Ishikawa (cell line): ENCODE measurements at regions not wholly inside any gene's neighbourhood (a gene's known extent, or its start where the extent isn't known, plus 50 kb on each side); places are given as distances from the start of the nearest gene placed in this dataset.

ENCODE experiments used
- CREB1 ChIP-seq: IDR thresholded peaks from 2 replicates; pipeline ENCODE4 v1.6.1; 2012; ENCODE audit warnings: low read depth
- EP300 ChIP-seq: IDR thresholded peaks from 2 replicates; pipeline ENCODE4 v1.6.1; 2012; ENCODE audit warnings: borderline replicate concordance
- FOXM1 ChIP-seq: IDR thresholded peaks from 2 replicates; pipeline ENCODE4 v1.6.1; 2012; ENCODE audit warnings: low read depth, borderline replicate concordance
- RAD21 ChIP-seq: IDR thresholded peaks from 2 replicates; pipeline ENCODE4 v1.6.1; 2012; ENCODE audit warnings: low read depth
- TCF12 ChIP-seq: IDR thresholded peaks from 2 replicates; pipeline ENCODE4 v1.6.1; 2012; ENCODE audit warnings: low read depth
- YY1 ChIP-seq: IDR thresholded peaks from 2 replicates; pipeline ENCODE4 v1.6.1; 2012; ENCODE audit warnings: low read depth
- TF ChIP-seq, protein P1 (sequence below): IDR thresholded peaks from 2 replicates; pipeline ENCODE4 v1.6.1; 2012; ENCODE audit warnings: low read depth, mild to moderate bottlenecking
- TF ChIP-seq, protein P2 (sequence below): IDR thresholded peaks from 2 replicates; pipeline ENCODE4 v1.6.1; 2012

DNA sequence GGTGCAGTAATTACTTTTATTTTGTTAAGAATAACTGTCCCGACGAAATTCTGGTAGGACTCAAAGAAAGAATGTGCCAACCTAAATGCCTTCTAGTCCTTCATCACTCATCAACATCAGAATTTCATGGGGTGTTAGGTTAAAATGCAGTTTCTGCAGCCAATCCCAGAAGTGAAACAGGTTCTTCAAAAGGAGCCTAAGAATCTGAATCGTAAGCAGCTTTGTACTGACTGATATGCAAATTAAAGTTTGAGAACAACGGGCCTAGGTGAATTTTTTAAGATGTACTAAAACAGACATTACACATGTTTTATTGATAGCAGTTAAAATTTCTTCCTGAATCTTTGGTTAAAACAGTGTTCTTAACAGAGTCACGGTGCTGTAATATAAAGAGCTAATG lies 140.3 kb upstream of the ZC3H15 start:
- TF ChIP-seq, protein P1, sequence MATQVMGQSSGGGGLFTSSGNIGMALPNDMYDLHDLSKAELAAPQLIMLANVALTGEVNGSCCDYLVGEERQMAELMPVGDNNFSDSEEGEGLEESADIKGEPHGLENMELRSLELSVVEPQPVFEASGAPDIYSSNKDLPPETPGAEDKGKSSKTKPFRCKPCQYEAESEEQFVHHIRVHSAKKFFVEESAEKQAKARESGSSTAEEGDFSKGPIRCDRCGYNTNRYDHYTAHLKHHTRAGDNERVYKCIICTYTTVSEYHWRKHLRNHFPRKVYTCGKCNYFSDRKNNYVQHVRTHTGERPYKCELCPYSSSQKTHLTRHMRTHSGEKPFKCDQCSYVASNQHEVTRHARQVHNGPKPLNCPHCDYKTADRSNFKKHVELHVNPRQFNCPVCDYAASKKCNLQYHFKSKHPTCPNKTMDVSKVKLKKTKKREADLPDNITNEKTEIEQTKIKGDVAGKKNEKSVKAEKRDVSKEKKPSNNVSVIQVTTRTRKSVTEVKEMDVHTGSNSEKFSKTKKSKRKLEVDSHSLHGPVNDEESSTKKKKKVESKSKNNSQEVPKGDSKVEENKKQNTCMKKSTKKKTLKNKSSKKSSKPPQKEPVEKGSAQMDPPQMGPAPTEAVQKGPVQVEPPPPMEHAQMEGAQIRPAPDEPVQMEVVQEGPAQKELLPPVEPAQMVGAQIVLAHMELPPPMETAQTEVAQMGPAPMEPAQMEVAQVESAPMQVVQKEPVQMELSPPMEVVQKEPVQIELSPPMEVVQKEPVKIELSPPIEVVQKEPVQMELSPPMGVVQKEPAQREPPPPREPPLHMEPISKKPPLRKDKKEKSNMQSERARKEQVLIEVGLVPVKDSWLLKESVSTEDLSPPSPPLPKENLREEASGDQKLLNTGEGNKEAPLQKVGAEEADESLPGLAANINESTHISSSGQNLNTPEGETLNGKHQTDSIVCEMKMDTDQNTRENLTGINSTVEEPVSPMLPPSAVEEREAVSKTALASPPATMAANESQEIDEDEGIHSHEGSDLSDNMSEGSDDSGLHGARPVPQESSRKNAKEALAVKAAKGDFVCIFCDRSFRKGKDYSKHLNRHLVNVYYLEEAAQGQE, result no peak
- no peak for TF ChIP-seq EP300
- TF ChIP-seq, protein P2, sequence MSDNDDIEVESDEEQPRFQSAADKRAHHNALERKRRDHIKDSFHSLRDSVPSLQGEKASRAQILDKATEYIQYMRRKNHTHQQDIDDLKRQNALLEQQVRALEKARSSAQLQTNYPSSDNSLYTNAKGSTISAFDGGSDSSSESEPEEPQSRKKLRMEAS, result no peak
- no peak for TF ChIP-seq RAD21
- no peak for TF ChIP-seq YY1
- no peak for TF ChIP-seq CREB1
- TF ChIP-seq FOXM1, result no peak
- no peak for TF ChIP-seq TCF12
